NCI-H1930 (cell line): ENCODE measurements at regions not wholly inside any gene's neighbourhood (a gene's known extent, or its start where the extent isn't known, plus 50 kb on each side); places are given as distances from the start of the nearest gene placed in this dataset.

Experiments used
- DNase-seq, 2 experiments: peaks; one replicate each; lab custom pipeline; 2025; lab: John Stamatoyannopoulos, UW

GRCh38 chr12:91577586-91578539 lies 395.2 kb upstream of the DCN start:
- DNase-seq: no peak

- DNase-seq: no peak
Measured at GRCh38 chr12:91576432-91576831, 393.8 kb upstream of the DCN start.

- DNase-seq: no peak
Measured at GRCh38 chr12:91575630-91576029, 393.0 kb upstream of the DCN start.

GRCh38 chr12:91574975-91575374 lies 392.4 kb upstream of the DCN start:
- DNase-seq: no peak

- DNase-seq: no peak
Measured at GRCh38 chr12:91574391-91574790, 391.8 kb upstream of the DCN start.

- DNase-seq: no peak
Measured at GRCh38 chr12:91572869-91573268, 390.3 kb upstream of the DCN start.

GRCh38 chr12:91567100-91567485 lies 384.5 kb upstream of the DCN start:
- no peak for DNase-seq

- no peak for DNase-seq
Measured at GRCh38 chr12:91566328-91567099, 383.9 kb upstream of the DCN start.

- no peak for DNase-seq
Measured at GRCh38 chr12:91565846-91566245, 383.2 kb upstream of the DCN start.

- DNase-seq: no peak
Measured at GRCh38 chr12:91565246-91565645, 382.6 kb upstream of the DCN start.

GRCh38 chr12:91563011-91563765 lies 380.6 kb upstream of the DCN start:
- no peak for DNase-seq

- no peak for DNase-seq
Measured at GRCh38 chr12:91562476-91562875, 379.9 kb upstream of the DCN start.

GRCh38 chr12:91561958-91562325 lies 379.3 kb upstream of the DCN start:
- DNase-seq: no peak

- DNase-seq: no peak
Measured at GRCh38 chr12:91561301-91561957, 378.8 kb upstream of the DCN start.

- DNase-seq: no peak
Measured at GRCh38 chr12:91556909-91557308, 374.3 kb upstream of the DCN start.

GRCh38 chr12:91555436-91556415 lies 373.1 kb upstream of the DCN start:
- no peak for DNase-seq

GRCh38 chr12:91551927-91552326 lies 369.3 kb upstream of the DCN start:
- no peak for DNase-seq

GRCh38 chr12:91551242-91551641 lies 368.6 kb upstream of the DCN start:
- no peak for DNase-seq

GRCh38 chr12:91542666-91543065 lies 360.0 kb upstream of the DCN start:
- no peak for DNase-seq

GRCh38 chr12:91542067-91542466 lies 359.4 kb upstream of the DCN start:
- no peak for DNase-seq

GRCh38 chr12:91538418-91538817 lies 355.8 kb upstream of the DCN start:
- DNase-seq: no peak
